HepG2 (cell line): ENCODE measurements at regions not wholly inside any gene's neighbourhood (a gene's known extent, or its start where the extent isn't known, plus 50 kb on each side); places are given as distances from the start of the nearest gene placed in this dataset.

Experiments used
- ATAC-seq: fragments of 200-7000 bp; cut with Tn5 transposase; 3 replicates; pipeline ENCODE4 v1.9.1; 2020; ENCODE audit warnings: mild to moderate bottlenecking, moderate library complexity
- BruUV-seq: library from RNA; stranded (reverse); fragments of 400-500 nt; replicated peaks from 2 replicates; lab custom pipeline; 2021; lab: Mats Ljungman, UMichigan
- CTCF ChIA-PET: fragments of 300-600 bp; formaldehyde crosslinking; extraction: SDS; loops from one replicate; lab custom pipeline; 2021; ENCODE audit warnings: low total read pairs, inconsistent platforms, low intra/inter-chr PET ratio; lab: Yijun Ruan, JAX
- POLR2A ChIA-PET: fragments of 350-600 bp; sonication (Branson Sonifier 250); formaldehyde crosslinking; loops from one replicate; lab custom pipeline; 2020; ENCODE audit warnings: antibody characterized with exemption, inconsistent platforms; lab: Yijun Ruan, JAX
- DNase-seq: peaks from one replicate; pipeline ENCODE4 v3.0.0-alpha.2; 2015; ENCODE audit warnings: low spot score
- FAIRE-seq: peaks from 3 replicates; lab custom pipeline; 2011; peaks lifted over from hg19 to GRCh38; lab: Jason Lieb, UNC
- H2AFZ ChIP-seq: one replicate; pipeline ENCODE4 v1.6.1; 2011; ENCODE audit warnings: low read length, inconsistent platforms
- H3K27ac ChIP-seq: fragments of 300-600 bp; 3 replicates; pipeline ENCODE4 v1.8.0; 2011; ENCODE audit warnings: mixed run types, mild to moderate bottlenecking, mixed read lengths, low read length, inconsistent platforms; ENCODE audit not compliant: insufficient read depth; ENCODE audit errors: extremely low read length
- H3K27me3 ChIP-seq, 2 experiments: fragments of 200-600 bp in 1 of 2; 2 replicates in 1 of 2; 3 replicates in 1 of 2; pipeline versions ENCODE4 v1.6.0 to v1.8.0; 2011; ENCODE audit warnings: low read length in 2 of 2, mild to moderate bottlenecking in 2 of 2, moderate library complexity in 2 of 2, inconsistent platforms in 1 of 2; ENCODE audit not compliant: insufficient read depth in 2 of 2, control insufficient read depth in 1 of 2
- H3K36me3 ChIP-seq, 2 experiments: fragments of 200-600 bp in 1 of 2; replicated peaks in 1 of 2; 2 replicates in 1 of 2; 3 replicates in 1 of 2; pipeline versions ENCODE4 v1.5.1 to v1.8.0; 2011; ENCODE audit warnings: low read length in 2 of 2, inconsistent platforms in 1 of 2; ENCODE audit not compliant: insufficient read depth in 2 of 2, control insufficient read depth in 1 of 2
- H3K4me1 ChIP-seq: 2 replicates; pipeline ENCODE4 v1.5.1; 2012; ENCODE audit warnings: low read length, inconsistent platforms; ENCODE audit not compliant: insufficient read depth
- H3K4me2 ChIP-seq: 2 replicates; pipeline ENCODE4 v1.6.0; 2011; ENCODE audit warnings: low read depth, low read length, inconsistent platforms
- H3K4me3 ChIP-seq, 3 experiments: fragments of 200-600 bp in 1 of 3; sonication (generic), shearing (Covaris generic) in 1 of 3; replicated peaks in 1 of 3; 2 replicates each; pipeline ENCODE4 v1.5.1; 2011 to 2016; ENCODE audit warnings: low read length in 3 of 3, inconsistent platforms in 2 of 3, low read depth in 2 of 3, mild to moderate bottlenecking in 2 of 3, control low read depth in 1 of 3, mixed read lengths in 1 of 3; ENCODE audit not compliant: insufficient read depth in 1 of 3
- H3K79me2 ChIP-seq: one replicate; pipeline ENCODE4 v1.6.1; 2011; ENCODE audit warnings: low read length, inconsistent platforms; ENCODE audit not compliant: insufficient read depth
- H3K9ac ChIP-seq: 2 replicates; pipeline ENCODE4 v1.6.0; 2011; ENCODE audit warnings: mild to moderate bottlenecking, low read depth, low read length, inconsistent platforms; ENCODE audit not compliant: insufficient read depth
- H3K9me3 ChIP-seq: 2 replicates; pipeline ENCODE4 v1.5.1; 2012; ENCODE audit warnings: mild to moderate bottlenecking, low read length
- H4K20me1 ChIP-seq: 2 replicates; pipeline ENCODE4 v1.6.0; 2011; ENCODE audit warnings: inconsistent platforms, mild to moderate bottlenecking, low read length, moderate library complexity; ENCODE audit not compliant: insufficient read depth
- ARNT2 ChIP-seq: sonication (generic); formaldehyde crosslinking; IDR thresholded peaks from 2 replicates; pipeline ENCODE4 v1.8.0; 2022; ENCODE audit warnings: mild to moderate bottlenecking, low read depth, missing genetic modification reagents, moderate library complexity
- DDIT3 ChIP-seq: sonication (generic); formaldehyde crosslinking; IDR thresholded peaks from 2 replicates; pipeline ENCODE4 v1.4.0; 2020; ENCODE audit warnings: mild to moderate bottlenecking, missing genetic modification reagents
- GATAD1 ChIP-seq: IDR thresholded peaks from 2 replicates; pipeline ENCODE4 v1.6.1; 2016; ENCODE audit warnings: missing genetic modification reagents, missing compliant biosample characterization
- HNRNPK ChIP-seq: fragments of 200-400 bp; formaldehyde crosslinking; IDR thresholded peaks from 2 replicates; pipeline ENCODE4 v1.6.1; 2018; ENCODE audit warnings: low read length, low read depth, moderate library complexity, mild to moderate bottlenecking; ENCODE audit not compliant: poor library complexity, severe bottlenecking
- IKZF4 ChIP-seq: sonication (generic); formaldehyde crosslinking; IDR thresholded peaks from 2 replicates; pipeline ENCODE4 v1.5.1; 2020; ENCODE audit warnings: borderline replicate concordance, mild to moderate bottlenecking, low read depth, missing genetic modification reagents; ENCODE audit errors: not compliant biosample characterization
- MAFF ChIP-seq: IDR thresholded peaks from 2 replicates; pipeline ENCODE4 v1.6.1; 2011; ENCODE audit warnings: low read depth, low read length, improper control_type of control experiment
- NCOA2 ChIP-seq: sonication (generic); formaldehyde crosslinking; IDR thresholded peaks from 2 replicates; pipeline ENCODE4 v1.8.0; 2022; ENCODE audit warnings: inconsistent platforms
- NFE2L1 ChIP-seq: sonication (generic); formaldehyde crosslinking; IDR thresholded peaks from 2 replicates; pipeline ENCODE4 v1.4.0; 2020; ENCODE audit warnings: missing genetic modification reagents, mild to moderate bottlenecking, borderline replicate concordance
- REPIN1 ChIP-seq: sonication (generic); formaldehyde crosslinking; IDR thresholded peaks from 2 replicates; pipeline ENCODE4 v1.8.0; 2022; ENCODE audit warnings: missing genetic modification reagents, low read depth, mild to moderate bottlenecking, borderline replicate concordance
- SP4 ChIP-seq: sonication (generic); formaldehyde crosslinking; IDR thresholded peaks from 2 replicates; pipeline ENCODE4 v1.8.1; 2023; ENCODE audit warnings: mild to moderate bottlenecking, missing genetic modification reagents
- ZNF124 ChIP-seq: sonication (generic); formaldehyde crosslinking; IDR thresholded peaks from 2 replicates; pipeline ENCODE4 v1.4.0; 2020; ENCODE audit warnings: missing genetic modification reagents
- ZNF343 ChIP-seq: sonication (generic); formaldehyde crosslinking; IDR thresholded peaks from 2 replicates; pipeline ENCODE4 v1.4.0; 2020; ENCODE audit warnings: mild to moderate bottlenecking, missing genetic modification reagents
- ZNF772 ChIP-seq: sonication (generic); formaldehyde crosslinking; IDR thresholded peaks from 2 replicates; pipeline ENCODE4 v1.5.0; 2020; ENCODE audit warnings: mild to moderate bottlenecking, missing genetic modification reagents
- ZNF782 ChIP-seq: sonication (generic); formaldehyde crosslinking; IDR thresholded peaks from 2 replicates; pipeline ENCODE4 v1.4.0; 2020; ENCODE audit warnings: missing genetic modification reagents, mild to moderate bottlenecking, borderline replicate concordance
- WGBS: methylation state at CpG from one replicate; pipeline ENCODE4 v1.1.6; 2017; ENCODE audit warnings: low lambda C conversion rate; 5-methylcytosine and 5-hydroxymethylcytosine counted together
- in situ Hi-C: cut with HindIII; loops from 2 replicates; pipeline ENCODE4 v1.10.0; 2017; ENCODE audit warnings: low pct_unique_long_range_greater_than_20kb; ENCODE audit not compliant: extremely low pct_ligation_motif_present
- intact Hi-C: fragments of 100-400 bp; cut with micrococcal nuclease; formaldehyde crosslinking; loops from one replicate; pipeline ENCODE4 v1.10.0; 2022; ENCODE audit not compliant: unreplicated experiment
- TF ChIP-seq, protein P1 (sequence below): sonication (generic); formaldehyde crosslinking; IDR thresholded peaks from 2 replicates; pipeline ENCODE4 v1.4.0; 2020; ENCODE audit warnings: mild to moderate bottlenecking, missing genetic modification reagents
- TF ChIP-seq, protein P2 (sequence below): sonication (generic); formaldehyde crosslinking; IDR thresholded peaks from 2 replicates; pipeline ENCODE4 v1.4.0; 2020; ENCODE audit warnings: missing genetic modification reagents

- TF ChIP-seq ZNF772 (no peak), ZNF782 (CRISPR knock-in tag) (no peak), HNRNPK (no peak), ZNF124 (CRISPR knock-in tag) (no peak), ZNF343 (CRISPR knock-in tag) (no peak), REPIN1 (CRISPR knock-in tag) (no peak), IKZF4 (CRISPR knock-in tag) (no peak), MAFF (no peak), ARNT2 (no peak), DDIT3 (CRISPR knock-in tag) (no peak), GATAD1 (CRISPR knock-in tag) (no peak), SP4 (no peak), NFE2L1 (CRISPR knock-in tag) (no peak), NCOA2 (CRISPR knock-in tag) (no peak)
- TF ChIP-seq, protein P1, sequence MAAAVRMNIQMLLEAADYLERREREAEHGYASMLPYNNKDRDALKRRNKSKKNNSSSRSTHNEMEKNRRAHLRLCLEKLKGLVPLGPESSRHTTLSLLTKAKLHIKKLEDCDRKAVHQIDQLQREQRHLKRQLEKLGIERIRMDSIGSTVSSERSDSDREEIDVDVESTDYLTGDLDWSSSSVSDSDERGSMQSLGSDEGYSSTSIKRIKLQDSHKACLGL = no peak
- TF ChIP-seq, protein P2, sequence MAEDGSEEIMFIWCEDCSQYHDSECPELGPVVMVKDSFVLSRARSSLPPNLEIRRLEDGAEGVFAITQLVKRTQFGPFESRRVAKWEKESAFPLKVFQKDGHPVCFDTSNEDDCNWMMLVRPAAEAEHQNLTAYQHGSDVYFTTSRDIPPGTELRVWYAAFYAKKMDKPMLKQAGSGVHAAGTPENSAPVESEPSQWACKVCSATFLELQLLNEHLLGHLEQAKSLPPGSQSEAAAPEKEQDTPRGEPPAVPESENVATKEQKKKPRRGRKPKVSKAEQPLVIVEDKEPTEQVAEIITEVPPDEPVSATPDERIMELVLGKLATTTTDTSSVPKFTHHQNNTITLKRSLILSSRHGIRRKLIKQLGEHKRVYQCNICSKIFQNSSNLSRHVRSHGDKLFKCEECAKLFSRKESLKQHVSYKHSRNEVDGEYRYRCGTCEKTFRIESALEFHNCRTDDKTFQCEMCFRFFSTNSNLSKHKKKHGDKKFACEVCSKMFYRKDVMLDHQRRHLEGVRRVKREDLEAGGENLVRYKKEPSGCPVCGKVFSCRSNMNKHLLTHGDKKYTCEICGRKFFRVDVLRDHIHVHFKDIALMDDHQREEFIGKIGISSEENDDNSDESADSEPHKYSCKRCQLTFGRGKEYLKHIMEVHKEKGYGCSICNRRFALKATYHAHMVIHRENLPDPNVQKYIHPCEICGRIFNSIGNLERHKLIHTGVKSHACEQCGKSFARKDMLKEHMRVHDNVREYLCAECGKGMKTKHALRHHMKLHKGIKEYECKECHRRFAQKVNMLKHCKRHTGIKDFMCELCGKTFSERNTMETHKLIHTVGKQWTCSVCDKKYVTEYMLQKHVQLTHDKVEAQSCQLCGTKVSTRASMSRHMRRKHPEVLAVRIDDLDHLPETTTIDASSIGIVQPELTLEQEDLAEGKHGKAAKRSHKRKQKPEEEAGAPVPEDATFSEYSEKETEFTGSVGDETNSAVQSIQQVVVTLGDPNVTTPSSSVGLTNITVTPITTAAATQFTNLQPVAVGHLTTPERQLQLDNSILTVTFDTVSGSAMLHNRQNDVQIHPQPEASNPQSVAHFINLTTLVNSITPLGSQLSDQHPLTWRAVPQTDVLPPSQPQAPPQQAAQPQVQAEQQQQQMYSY (CRISPR knock-in tag) = no peak
- WGBS = no CpG with 5 or more reads among the region's 4 CpGs
- FAIRE-seq (no peak), ATAC-seq (no peak), DNase-seq (no peak)
- BruUV-seq = no TSS peak
- no peaks in the 10 kb centered on the region for H3K4me1 ChIP-seq
- H3K27me3 ChIP-seq = no peaks in the 10 kb centered on the region
- H3K4me2 ChIP-seq = no peak overlapping the region
- H2AFZ ChIP-seq = no peak overlapping the region
- no peaks in the 10 kb centered on the region for H3K36me3 ChIP-seq
- H3K9me3 ChIP-seq = no peaks in the 10 kb centered on the region
- ChIA-PET CTCF (no interaction called here), POLR2A (no interaction called here)
- no peak overlapping the region for H3K4me3 ChIP-seq
- no peak overlapping the region for H3K9ac ChIP-seq
- intact Hi-C loops (no loop called here), in situ Hi-C loops (no loop called here)
- no peaks in the 10 kb centered on the region for H4K20me1 ChIP-seq
- H3K27ac ChIP-seq = no peak overlapping the region
- H3K79me2 ChIP-seq = no peaks in the 10 kb centered on the region
These were observed 890.9 kb downstream of the GBE1 start for GRCh38 chr3:80870476-80871041.
